KMS-11 (cell line): ENCODE measurements at regions not wholly inside any gene's neighbourhood (a gene's known extent, or its start where the extent isn't known, plus 50 kb on each side); places are given as distances from the start of the nearest gene placed in this dataset.
"Not testable (repeated sequence)": the region's sequence is repeated elsewhere in the genome, so short reads cannot be mapped to it uniquely, and the experiment has no call there.

Experiments used
- H2AFZ ChIP-seq: fragments of 200-600 bp; sonication (generic); 2 replicates; pipeline ENCODE4 v1.6.1; 2016; ENCODE audit warnings: antibody characterized with exemption, mixed run types, low read depth
- H3K27ac ChIP-seq: fragments of 200-600 bp; sonication (generic); 2 replicates; pipeline ENCODE4 v1.6.1; 2016; ENCODE audit warnings: mild to moderate bottlenecking, mixed run types
- H3K27me3 ChIP-seq: fragments of 200-600 bp; sonication (generic); 2 replicates; pipeline ENCODE4 v1.6.1; 2017; ENCODE audit warnings: mild to moderate bottlenecking, low read depth, mixed run types, moderate library complexity; ENCODE audit not compliant: insufficient read depth
- H3K36me3 ChIP-seq: fragments of 200-600 bp; sonication (generic); 2 replicates; pipeline ENCODE4 v1.6.1; 2017; ENCODE audit warnings: mild to moderate bottlenecking, mixed run types; ENCODE audit not compliant: insufficient read depth
- H3K4me1 ChIP-seq: fragments of 200-600 bp; sonication (generic); 2 replicates; pipeline ENCODE4 v1.6.1; 2016; ENCODE audit warnings: mild to moderate bottlenecking, low read depth, mixed run types; ENCODE audit not compliant: poor library complexity, severe bottlenecking
- H3K4me2 ChIP-seq: fragments of 200-600 bp; sonication (generic); 2 replicates; pipeline ENCODE4 v1.7.0; 2016; ENCODE audit warnings: mild to moderate bottlenecking, mixed run types
- H3K4me3 ChIP-seq: fragments of 200-600 bp; sonication (generic); IDR thresholded peaks from 2 replicates; pipeline ENCODE4 v1.6.1; 2017; ENCODE audit warnings: low read depth, low read length, mixed read lengths; ENCODE audit not compliant: insufficient read depth
- H3K79me2 ChIP-seq: fragments of 200-600 bp; sonication (generic); 2 replicates; pipeline ENCODE4 v1.6.1; 2016; ENCODE audit warnings: low read depth, mixed run types; ENCODE audit not compliant: insufficient read depth
- H3K9ac ChIP-seq: fragments of 200-600 bp; sonication (generic); 2 replicates; pipeline ENCODE4 v1.6.1; 2016; ENCODE audit warnings: mild to moderate bottlenecking, mixed run types
- H4K20me1 ChIP-seq: fragments of 200-600 bp; sonication (generic); 2 replicates; pipeline ENCODE4 v1.6.1; 2016; ENCODE audit warnings: mild to moderate bottlenecking, mixed run types; ENCODE audit not compliant: insufficient read depth
- TF ChIP-seq, protein P1 (sequence below): fragments of 200-600 bp; sonication (generic); conservative IDR thresholded peaks from 2 replicates; pipeline ENCODE4 v1.6.1; 2017; ENCODE audit warnings: low read depth, mild to moderate bottlenecking, antibody characterized with exemption, low read length, moderate library complexity, mixed read lengths

DNA sequence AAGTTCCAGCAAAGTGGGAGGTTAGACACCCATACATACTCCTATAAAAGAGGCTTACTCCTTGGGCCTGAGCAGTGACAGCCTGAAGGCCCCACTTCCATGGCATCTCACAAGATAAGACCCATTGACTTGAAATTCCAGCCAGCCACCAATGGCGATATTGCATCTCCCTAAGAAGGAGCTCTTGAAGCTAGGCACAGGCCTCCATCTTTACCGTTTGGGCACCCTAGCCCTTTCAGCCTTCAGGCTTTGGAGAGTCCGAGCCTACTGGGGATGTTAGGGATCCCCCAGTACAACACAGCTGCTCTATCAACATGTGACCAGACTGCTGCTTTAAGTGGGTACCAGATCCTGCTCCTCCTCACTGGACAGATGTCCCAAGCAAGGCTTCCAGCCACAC lies 189.5 kb downstream of the MAGEE1 start:
- no peak overlapping the region for H3K4me2 ChIP-seq
- no peak overlapping the region for H3K9ac ChIP-seq
- no peaks in the 10 kb centered on the region for H3K4me1 ChIP-seq
- H2AFZ ChIP-seq, result no peak overlapping the region
- no peak overlapping the region for H3K27ac ChIP-seq
- no peaks in the 10 kb centered on the region for H4K20me1 ChIP-seq
- no peaks in the 10 kb centered on the region for H3K27me3 ChIP-seq
- TF ChIP-seq, protein P1, sequence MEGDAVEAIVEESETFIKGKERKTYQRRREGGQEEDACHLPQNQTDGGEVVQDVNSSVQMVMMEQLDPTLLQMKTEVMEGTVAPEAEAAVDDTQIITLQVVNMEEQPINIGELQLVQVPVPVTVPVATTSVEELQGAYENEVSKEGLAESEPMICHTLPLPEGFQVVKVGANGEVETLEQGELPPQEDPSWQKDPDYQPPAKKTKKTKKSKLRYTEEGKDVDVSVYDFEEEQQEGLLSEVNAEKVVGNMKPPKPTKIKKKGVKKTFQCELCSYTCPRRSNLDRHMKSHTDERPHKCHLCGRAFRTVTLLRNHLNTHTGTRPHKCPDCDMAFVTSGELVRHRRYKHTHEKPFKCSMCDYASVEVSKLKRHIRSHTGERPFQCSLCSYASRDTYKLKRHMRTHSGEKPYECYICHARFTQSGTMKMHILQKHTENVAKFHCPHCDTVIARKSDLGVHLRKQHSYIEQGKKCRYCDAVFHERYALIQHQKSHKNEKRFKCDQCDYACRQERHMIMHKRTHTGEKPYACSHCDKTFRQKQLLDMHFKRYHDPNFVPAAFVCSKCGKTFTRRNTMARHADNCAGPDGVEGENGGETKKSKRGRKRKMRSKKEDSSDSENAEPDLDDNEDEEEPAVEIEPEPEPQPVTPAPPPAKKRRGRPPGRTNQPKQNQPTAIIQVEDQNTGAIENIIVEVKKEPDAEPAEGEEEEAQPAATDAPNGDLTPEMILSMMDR, result no peak
- no peaks in the 10 kb centered on the region for H3K36me3 ChIP-seq
- H3K4me3 ChIP-seq, result no peak overlapping the region
- no peaks in the 10 kb centered on the region for H3K79me2 ChIP-seq

DNA sequence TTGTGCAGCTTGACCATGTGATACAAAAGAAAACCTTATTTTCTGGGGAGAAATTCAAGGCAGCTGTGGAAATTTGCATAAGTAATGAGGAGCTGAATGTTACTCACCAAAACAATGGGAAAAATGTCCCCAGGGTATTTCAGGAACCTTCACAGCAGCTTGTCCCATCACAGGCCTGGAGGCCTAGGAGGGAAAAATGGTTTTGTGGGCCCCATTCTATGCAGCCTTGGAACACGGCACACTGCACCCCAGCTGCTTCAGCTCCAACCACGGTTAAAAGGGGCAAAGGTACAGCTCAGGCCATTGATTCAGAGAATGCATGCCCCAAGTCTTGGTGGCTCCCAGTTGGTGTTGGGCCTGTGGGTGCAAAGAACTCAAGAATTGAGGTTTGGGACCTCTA lies 216.1 kb downstream of the MAGEE1 start:
- no peaks in the 10 kb centered on the region for H3K79me2 ChIP-seq
- no peaks in the 10 kb centered on the region for H4K20me1 ChIP-seq
- H3K4me1 ChIP-seq, result no peaks in the 10 kb centered on the region
- H3K4me3 ChIP-seq, result no peak overlapping the region
- no peak overlapping the region for H3K4me2 ChIP-seq
- no peak overlapping the region for H3K27ac ChIP-seq
- TF ChIP-seq, protein P1, result no peak
- H3K36me3 ChIP-seq, result no peaks in the 10 kb centered on the region
- no peak overlapping the region for H2AFZ ChIP-seq
- no peak overlapping the region for H3K9ac ChIP-seq
- no peaks in the 10 kb centered on the region for H3K27me3 ChIP-seq

DNA sequence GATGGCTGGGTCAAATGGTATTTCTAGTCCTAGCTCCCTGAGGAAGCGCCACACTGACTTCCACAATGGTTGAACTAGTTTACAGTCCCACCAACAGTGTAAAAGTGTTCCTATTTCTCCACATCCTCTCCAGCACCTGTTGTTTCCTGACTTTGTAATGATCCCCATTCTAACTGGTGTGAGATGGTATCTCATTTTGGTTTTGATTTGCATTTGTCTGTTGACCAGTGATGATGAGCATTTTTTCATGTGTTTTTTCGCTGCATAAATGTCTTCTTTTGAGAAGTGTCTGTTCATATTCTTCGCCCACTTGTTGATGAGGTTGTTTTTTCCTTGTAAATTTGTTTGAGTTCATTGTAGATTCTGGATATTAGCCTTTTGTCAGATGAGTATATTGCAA lies 223.9 kb downstream of the MAGEE1 start:
- H3K9ac ChIP-seq, H3K4me2 ChIP-seq, H3K4me3 ChIP-seq: not testable (repeated sequence)

DNA sequence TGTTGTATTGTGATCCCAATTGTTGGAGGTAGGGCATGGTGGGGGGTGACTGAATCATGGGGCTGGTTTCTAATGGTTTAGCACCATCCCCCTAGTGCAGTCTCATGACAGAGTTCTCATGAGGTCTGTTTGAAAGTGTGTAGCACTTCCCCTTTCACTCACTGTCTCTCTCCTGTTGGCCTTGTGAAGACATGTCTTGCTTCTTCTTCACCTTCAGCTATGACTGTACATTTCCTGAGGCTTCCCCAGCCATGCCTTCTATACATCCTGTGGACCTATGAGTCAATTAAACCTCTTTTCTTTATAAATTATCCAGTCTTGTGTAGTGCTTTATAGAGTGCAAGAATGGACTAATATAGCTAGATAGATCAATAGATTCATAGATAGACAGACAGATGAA lies 230.0 kb downstream of the MAGEE1 start:
- Histone ChIP-seq H3K36me3 (no peaks in the 10 kb centered on the region), H4K20me1 (no peaks in the 10 kb centered on the region), H3K4me3 (no peak overlapping the region), H3K4me1 (no peaks in the 10 kb centered on the region), H3K79me2 (no peaks in the 10 kb centered on the region), H3K4me2 (no peak overlapping the region), H3K27ac (no peak overlapping the region), H2AFZ (no peak overlapping the region), H3K27me3 (no peaks in the 10 kb centered on the region), H3K9ac (no peak overlapping the region)
- TF ChIP-seq, protein P1, result no peak

More for the DNA sequence above, 223.9 kb downstream of the MAGEE1 start:
- H3K27me3 ChIP-seq, H3K36me3 ChIP-seq, H3K79me2 ChIP-seq, H3K4me1 ChIP-seq, H3K27ac ChIP-seq, H4K20me1 ChIP-seq, H2AFZ ChIP-seq: not testable (repeated sequence)
